Activated naive CD4-positive, alpha-beta T cell treated with anti-CD3 and anti-CD28 coated beads, Interleukin-2, amount 50 U/mL, for 72 hours (primary cell): ENCODE measurements at regions not wholly inside any gene's neighbourhood (a gene's known extent, or its start where the extent isn't known, plus 50 kb on each side); places are given as distances from the start of the nearest gene placed in this dataset.

Experiments
- ATAC-seq, 2 donors: fragments of 150-1000 bp; cut with Tn5 transposase; 2 replicates each; pipeline ENCODE4 v1.10.0; 2021; ENCODE audit warnings: mild to moderate bottlenecking in 2 of 2, moderate library complexity in 2 of 2
- DNase-seq, 2 donors: peaks; one replicate each; pipeline ENCODE4 v3.0.0; 2021 to 2022; ENCODE audit warnings: low spot score in 2 of 2
- H3K27ac Mint-ChIP-seq, 2 donors: one replicate each; pipeline ENCODE4 v1.8.0; 2022; ENCODE audit warnings: mild to moderate bottlenecking in 2 of 2, mixed read lengths in 2 of 2
- H3K36me3 Mint-ChIP-seq, 2 donors: one replicate each; pipeline ENCODE4 v1.8.0; 2022; ENCODE audit warnings: mixed read lengths in 2 of 2
- H3K9me3 Mint-ChIP-seq, 2 donors: one replicate each; pipeline ENCODE4 v1.8.0; 2022; ENCODE audit warnings: mixed read lengths in 2 of 2

GRCh38 chr16:55076053-55076452, 145.4 kb downstream of the IRX5 start:
- H3K36me3 Mint-ChIP-seq = no peaks in the 10 kb centered on the region
- H3K9me3 Mint-ChIP-seq = peaks cover 4 to 6% of the 10 kb centered on the region in 2 donors
- no peak for DNase-seq
- ATAC-seq = no peak
- H3K27ac Mint-ChIP-seq = no peak overlapping the region

GRCh38 chr16:55077266-55077665, 146.6 kb downstream of the IRX5 start:
- no peak for DNase-seq
- H3K27ac Mint-ChIP-seq = no peak overlapping the region
- no peak for ATAC-seq
- H3K36me3 Mint-ChIP-seq = no peaks in the 10 kb centered on the region
- H3K9me3 Mint-ChIP-seq = peaks cover 2 to 6% of the 10 kb centered on the region in 2 donors

- no peaks in the 10 kb centered on the region for H3K36me3 Mint-ChIP-seq
- H3K27ac Mint-ChIP-seq = no peak overlapping the region
- ATAC-seq (no peak), DNase-seq (no peak)
- peaks cover 0 to 3% of the 10 kb centered on the region in 2 donors for H3K9me3 Mint-ChIP-seq
Observed at GRCh38 chr16:55078153-55078552, 147.5 kb downstream of the IRX5 start.

- ATAC-seq (no peak), DNase-seq (no peak)
- Mint-ChIP-seq H3K9me3 (peaks cover 0 to 3% of the 10 kb centered on the region in 2 donors), H3K36me3 (no peaks in the 10 kb centered on the region), H3K27ac (peak overlapping the region in 1 of 2 donors; percentile 27)
Observed at GRCh38 chr16:55078699-55079410, 148.2 kb downstream of the IRX5 start.

- no peak for DNase-seq
- ATAC-seq = no peak
- Mint-ChIP-seq H3K9me3 (peaks cover 0 to 3% of the 10 kb centered on the region in 2 donors), H3K27ac (no peak overlapping the region), H3K36me3 (no peaks in the 10 kb centered on the region)
Observed at GRCh38 chr16:55081622-55082590, 151.2 kb downstream of the IRX5 start.

- ATAC-seq = no peak
- peaks cover 0 to 3% of the 10 kb centered on the region in 2 donors for H3K9me3 Mint-ChIP-seq
- no peak for DNase-seq
- no peak overlapping the region for H3K27ac Mint-ChIP-seq
- H3K36me3 Mint-ChIP-seq = no peaks in the 10 kb centered on the region
Observed at GRCh38 chr16:55082591-55082976, 151.9 kb downstream of the IRX5 start.

- ATAC-seq (no peak), DNase-seq (no peak)
- H3K27ac Mint-ChIP-seq = peak overlapping the region in 1 of 2 donors; percentile 3
- peaks cover 0 to 3% of the 10 kb centered on the region in 2 donors for H3K9me3 Mint-ChIP-seq
- no peaks in the 10 kb centered on the region for H3K36me3 Mint-ChIP-seq
Observed at GRCh38 chr16:55083052-55083451, 152.4 kb downstream of the IRX5 start.

- DNase-seq = no peak
- Mint-ChIP-seq H3K9me3 (no peaks in the 10 kb centered on the region), H3K27ac (no peak overlapping the region), H3K36me3 (no peaks in the 10 kb centered on the region)
- ATAC-seq = no peak
Observed at GRCh38 chr16:55088098-55088497, 157.4 kb downstream of the IRX5 start.

GRCh38 chr16:55089600-55089999, 158.9 kb downstream of the IRX5 start:
- no peak for ATAC-seq
- H3K9me3 Mint-ChIP-seq = no peaks in the 10 kb centered on the region

GRCh38 chr16:55091213-55091870, 160.7 kb downstream of the IRX5 start:
- H3K27ac Mint-ChIP-seq = no peak overlapping the region
- H3K36me3 Mint-ChIP-seq = no peaks in the 10 kb centered on the region
- DNase-seq (no peak), ATAC-seq (no peak)
- no peaks in the 10 kb centered on the region for H3K9me3 Mint-ChIP-seq

More at GRCh38 chr16:55089600-55089999, 158.9 kb downstream of the IRX5 start:
- Mint-ChIP-seq H3K36me3 (no peaks in the 10 kb centered on the region), H3K27ac (no peak overlapping the region)
- no peak for DNase-seq

- Mint-ChIP-seq H3K27ac (no peak overlapping the region), H3K9me3 (no peaks in the 10 kb centered on the region), H3K36me3 (no peaks in the 10 kb centered on the region)
- no peak for DNase-seq
- ATAC-seq = no peak
Observed at GRCh38 chr16:55091871-55092230, 161.2 kb downstream of the IRX5 start.

- ATAC-seq = no peak
- no peak overlapping the region for H3K27ac Mint-ChIP-seq
- peaks cover 8 to 13% of the 10 kb centered on the region in 2 donors for H3K9me3 Mint-ChIP-seq
Observed at GRCh38 chr16:55100100-55100499, 169.4 kb downstream of the IRX5 start.

GRCh38 chr16:55101026-55101425, 170.4 kb downstream of the IRX5 start:
- no peak overlapping the region for H3K27ac Mint-ChIP-seq
- peaks cover 10 to 13% of the 10 kb centered on the region in 2 donors for H3K9me3 Mint-ChIP-seq
- peaks cover 0 to 7% of the 10 kb centered on the region in 2 donors for H3K36me3 Mint-ChIP-seq
- no peak for DNase-seq
- no peak for ATAC-seq

More at GRCh38 chr16:55100100-55100499, 169.4 kb downstream of the IRX5 start:
- no peak for DNase-seq
- peaks cover 0 to 7% of the 10 kb centered on the region in 2 donors for H3K36me3 Mint-ChIP-seq

- no peak for ATAC-seq
- DNase-seq = no peak
Observed at GRCh38 chr16:55102077-55102476, 171.4 kb downstream of the IRX5 start.

GRCh38 chr16:55102531-55102930, 171.9 kb downstream of the IRX5 start:
- DNase-seq (no peak), ATAC-seq (no peak)
- Mint-ChIP-seq H3K36me3 (peaks cover 0 to 7% of the 10 kb centered on the region in 2 donors), H3K27ac (no peak overlapping the region), H3K9me3 (peaks cover 10 to 13% of the 10 kb centered on the region in 2 donors)

More at GRCh38 chr16:55102077-55102476, 171.4 kb downstream of the IRX5 start:
- peaks cover 0 to 7% of the 10 kb centered on the region in 2 donors for H3K36me3 Mint-ChIP-seq
- H3K9me3 Mint-ChIP-seq = peaks cover 10 to 13% of the 10 kb centered on the region in 2 donors
- H3K27ac Mint-ChIP-seq = no peak overlapping the region

GRCh38 chr16:55107851-55108250, 177.2 kb downstream of the IRX5 start:
- ATAC-seq = no peak

GRCh38 chr16:55113210-55113609, 182.5 kb downstream of the IRX5 start:
- H3K27ac Mint-ChIP-seq = no peak overlapping the region
- no peaks in the 10 kb centered on the region for H3K36me3 Mint-ChIP-seq
- no peak for DNase-seq
- ATAC-seq = no peak
- H3K9me3 Mint-ChIP-seq = no peaks in the 10 kb centered on the region

More at GRCh38 chr16:55107851-55108250, 177.2 kb downstream of the IRX5 start:
- no peak overlapping the region for H3K27ac Mint-ChIP-seq
- DNase-seq = no peak
- H3K9me3 Mint-ChIP-seq = peaks cover 3 to 6% of the 10 kb centered on the region in 2 donors
- H3K36me3 Mint-ChIP-seq = no peaks in the 10 kb centered on the region
